H54 (cell line): ENCODE measurements at regions not wholly inside any gene's neighbourhood (a gene's known extent, or its start where the extent isn't known, plus 50 kb on each side); places are given as distances from the start of the nearest gene placed in this dataset.

Experiments
- DNase-seq: peaks from one replicate; pipeline ENCODE4 v3.0.0; 2011; ENCODE audit warnings: low spot score, mixed read lengths; ENCODE audit not compliant: insufficient read length
- FAIRE-seq: peaks from 3 replicates; lab custom pipeline; 2011; peaks lifted over from hg19 to GRCh38; lab: Jason Lieb, UNC
- POLR2A ChIP-seq: IDR thresholded peaks from 2 replicates; pipeline ENCODE4 v1.6.1; 2011; ENCODE audit warnings: low read depth, mild to moderate bottlenecking, low read length

- FAIRE-seq, result no peak
- no peak for TF ChIP-seq POLR2A
- no peak for DNase-seq
Measured at GRCh38 chr1:170360601-170361000, 171.4 kb upstream of the GORAB start.

- DNase-seq (no peak), FAIRE-seq (no peak)
- TF ChIP-seq POLR2A, result no peak
Measured at GRCh38 chr1:170365331-170365730, 166.6 kb upstream of the GORAB start.

- TF ChIP-seq POLR2A, result no peak
Measured at GRCh38 chr1:170366980-170367379, 165.0 kb upstream of the GORAB start.

GRCh38 chr1:170367615-170368014, 164.4 kb upstream of the GORAB start:
- TF ChIP-seq POLR2A, result no peak
- FAIRE-seq, result no peak

More at GRCh38 chr1:170366980-170367379, 165.0 kb upstream of the GORAB start:
- FAIRE-seq (no peak), DNase-seq (no peak)

GRCh38 chr1:170369000-170369399, 163.0 kb upstream of the GORAB start:
- FAIRE-seq (no peak), DNase-seq (no peak)
- no peak for TF ChIP-seq POLR2A

More at GRCh38 chr1:170367615-170368014, 164.4 kb upstream of the GORAB start:
- DNase-seq, result no peak

GRCh38 chr1:170369417-170369816, 162.5 kb upstream of the GORAB start:
- DNase-seq (no peak), FAIRE-seq (no peak)
- no peak for TF ChIP-seq POLR2A

GRCh38 chr1:170370087-170370486, 161.9 kb upstream of the GORAB start:
- DNase-seq, result no peak
- no peak for TF ChIP-seq POLR2A
- FAIRE-seq, result no peak

- TF ChIP-seq POLR2A, result no peak
- FAIRE-seq (no peak), DNase-seq (no peak)
Measured at GRCh38 chr1:170375082-170375723, 156.8 kb upstream of the GORAB start.

- TF ChIP-seq POLR2A, result no peak
- FAIRE-seq (no peak), DNase-seq (no peak)
Measured at GRCh38 chr1:170376801-170377385, 155.1 kb upstream of the GORAB start.

- FAIRE-seq (no peak), DNase-seq (no peak)
- no peak for TF ChIP-seq POLR2A
Measured at GRCh38 chr1:170377440-170377839, 154.5 kb upstream of the GORAB start.

- DNase-seq (no peak), FAIRE-seq (no peak)
- no peak for TF ChIP-seq POLR2A
Measured at GRCh38 chr1:170377896-170378634, 153.9 kb upstream of the GORAB start.

- no peak for FAIRE-seq
- no peak for DNase-seq
- TF ChIP-seq POLR2A, result no peak
Measured at GRCh38 chr1:170385750-170386149, 146.2 kb upstream of the GORAB start.

- FAIRE-seq, result no peak
- no peak for TF ChIP-seq POLR2A
- no peak for DNase-seq
Measured at GRCh38 chr1:170388489-170388888, 143.5 kb upstream of the GORAB start.

GRCh38 chr1:170395149-170395548, 136.8 kb upstream of the GORAB start:
- TF ChIP-seq POLR2A, result no peak
- FAIRE-seq (no peak), DNase-seq (no peak)
